MM.1S (cell line): ENCODE measurements at regions not wholly inside any gene's neighbourhood (a gene's known extent, or its start where the extent isn't known, plus 50 kb on each side); places are given as distances from the start of the nearest gene placed in this dataset.
A peak's percentile ranks its signal among the peaks of the same experiment; 100 is the strongest.

Experiments used
- DNase-seq: peaks from one replicate; pipeline ENCODE4 v3.0.0-alpha.2; 2015
- H2AFZ ChIP-seq: fragments of 300-600 bp; sonication (generic); 2 replicates; pipeline ENCODE4 v1.6.0; 2016; ENCODE audit warnings: antibody characterized with exemption, low read length
- H3F3A ChIP-seq: fragments of 300-600 bp; sonication (generic); 2 replicates; pipeline ENCODE4 v1.6.1; 2016; ENCODE audit warnings: mild to moderate bottlenecking, antibody characterized with exemption, low read length, moderate library complexity, mixed read lengths; ENCODE audit not compliant: insufficient read depth
- H3K27ac ChIP-seq: fragments of 300-600 bp; sonication (generic); 2 replicates; pipeline ENCODE4 v1.5.1; 2016; ENCODE audit warnings: mild to moderate bottlenecking, low read length
- H3K27me3 ChIP-seq: fragments of 300-600 bp; sonication (generic); replicated peaks from 2 replicates; pipeline ENCODE4 v1.6.0; 2016; ENCODE audit warnings: low read length; ENCODE audit not compliant: insufficient read depth
- H3K36me3 ChIP-seq: fragments of 300-600 bp; sonication (generic); replicated peaks from 2 replicates; pipeline ENCODE4 v1.6.1; 2016; ENCODE audit warnings: mild to moderate bottlenecking, low read length, mixed read lengths; ENCODE audit not compliant: insufficient read depth
- H3K4me1 ChIP-seq: fragments of 300-600 bp; sonication (generic); 2 replicates; pipeline ENCODE4 v1.6.1; 2016; ENCODE audit warnings: low read length, mixed read lengths
- H3K4me2 ChIP-seq: fragments of 300-600 bp; sonication (generic); 2 replicates; pipeline ENCODE4 v1.6.0; 2016; ENCODE audit warnings: low read depth, low read length
- H3K4me3 ChIP-seq: fragments of 300-600 bp; sonication (generic); 2 replicates; pipeline ENCODE4 v1.5.1; 2016; ENCODE audit warnings: low read length, mixed read lengths
- H3K79me2 ChIP-seq: fragments of 300-600 bp; sonication (generic); 2 replicates; pipeline ENCODE4 v1.6.1; 2016; ENCODE audit warnings: mixed run types, low read length, mixed read lengths
- H3K9ac ChIP-seq: fragments of 300-600 bp; sonication (generic); 2 replicates; pipeline ENCODE4 v1.6.1; 2016; ENCODE audit warnings: low read length, mixed read lengths
- H3K9me2 ChIP-seq: fragments of 300-600 bp; sonication (generic); replicated peaks from 2 replicates; pipeline ENCODE4 v1.6.1; 2016; ENCODE audit warnings: mild to moderate bottlenecking, low read length, mixed read lengths; ENCODE audit not compliant: insufficient read depth
- H3K9me3 ChIP-seq: fragments of 300-600 bp; sonication (generic); replicated peaks from 2 replicates; pipeline ENCODE4 v1.6.1; 2016; ENCODE audit warnings: mild to moderate bottlenecking, low read length, mixed read lengths; ENCODE audit not compliant: insufficient read depth
- H4K20me1 ChIP-seq: fragments of 300-600 bp; sonication (generic); 2 replicates; pipeline ENCODE4 v1.6.1; 2016; ENCODE audit warnings: mild to moderate bottlenecking, low read length, moderate library complexity, mixed read lengths; ENCODE audit not compliant: insufficient read depth
- EZH2 ChIP-seq: fragments of 300-600 bp; sonication (generic); optimal IDR thresholded peaks from 2 replicates; pipeline ENCODE3; 2017; ENCODE audit warnings: low read depth, mild to moderate bottlenecking, antibody characterized with exemption, low read length, mixed read lengths
- EZH2phosphoT487 ChIP-seq: fragments of 300-600 bp; sonication (generic); IDR thresholded peaks from 2 replicates; pipeline ENCODE4 v1.6.1; 2018; ENCODE audit warnings: antibody characterized with exemption, low read length
- TF ChIP-seq, protein P1 (sequence below): fragments of 300-600 bp; sonication (generic); IDR thresholded peaks from 2 replicates; pipeline ENCODE4 v1.5.1; 2016; ENCODE audit warnings: antibody characterized with exemption, low read length, mixed read lengths

DNA sequence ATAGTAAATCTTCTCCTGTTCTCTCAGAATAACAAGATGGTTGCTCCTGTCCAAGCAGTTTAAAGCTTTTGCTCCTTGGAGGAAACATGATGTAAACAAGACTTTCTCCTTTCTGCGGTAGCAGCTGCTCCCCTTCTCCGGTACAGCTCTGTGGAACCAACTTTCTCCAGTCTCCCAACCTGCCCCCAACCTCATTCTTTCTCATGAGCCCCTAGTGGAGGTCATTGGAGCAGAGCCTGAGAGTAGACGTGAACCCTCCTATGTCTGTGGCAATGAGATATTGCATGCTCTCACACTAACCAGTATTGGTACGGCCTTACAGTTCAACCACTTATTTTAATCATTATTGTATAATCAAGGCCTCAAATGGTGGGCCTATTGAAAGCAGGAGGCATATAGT lies 483.8 kb upstream of the CDH10 start:
- Histone ChIP-seq H3K9ac (no peak overlapping the region), H3K27ac (no peak overlapping the region), H4K20me1 (no peaks in the 10 kb centered on the region), H3K9me2 (no peaks in the 10 kb centered on the region), H3K79me2 (no peaks in the 10 kb centered on the region), H3K36me3 (no peaks in the 10 kb centered on the region), H3F3A (no peaks in the 10 kb centered on the region), H3K4me1 (no peaks in the 10 kb centered on the region), H3K4me3 (no peak overlapping the region), H3K9me3 (no peaks in the 10 kb centered on the region), H3K27me3 (no peaks in the 10 kb centered on the region), H2AFZ (no peak overlapping the region), H3K4me2 (no peak overlapping the region)
- TF ChIP-seq, protein P1, sequence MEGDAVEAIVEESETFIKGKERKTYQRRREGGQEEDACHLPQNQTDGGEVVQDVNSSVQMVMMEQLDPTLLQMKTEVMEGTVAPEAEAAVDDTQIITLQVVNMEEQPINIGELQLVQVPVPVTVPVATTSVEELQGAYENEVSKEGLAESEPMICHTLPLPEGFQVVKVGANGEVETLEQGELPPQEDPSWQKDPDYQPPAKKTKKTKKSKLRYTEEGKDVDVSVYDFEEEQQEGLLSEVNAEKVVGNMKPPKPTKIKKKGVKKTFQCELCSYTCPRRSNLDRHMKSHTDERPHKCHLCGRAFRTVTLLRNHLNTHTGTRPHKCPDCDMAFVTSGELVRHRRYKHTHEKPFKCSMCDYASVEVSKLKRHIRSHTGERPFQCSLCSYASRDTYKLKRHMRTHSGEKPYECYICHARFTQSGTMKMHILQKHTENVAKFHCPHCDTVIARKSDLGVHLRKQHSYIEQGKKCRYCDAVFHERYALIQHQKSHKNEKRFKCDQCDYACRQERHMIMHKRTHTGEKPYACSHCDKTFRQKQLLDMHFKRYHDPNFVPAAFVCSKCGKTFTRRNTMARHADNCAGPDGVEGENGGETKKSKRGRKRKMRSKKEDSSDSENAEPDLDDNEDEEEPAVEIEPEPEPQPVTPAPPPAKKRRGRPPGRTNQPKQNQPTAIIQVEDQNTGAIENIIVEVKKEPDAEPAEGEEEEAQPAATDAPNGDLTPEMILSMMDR, result no peak
- TF ChIP-seq EZH2, result no peak
- no peak for TF ChIP-seq EZH2phosphoT487
- no peak for DNase-seq

DNA sequence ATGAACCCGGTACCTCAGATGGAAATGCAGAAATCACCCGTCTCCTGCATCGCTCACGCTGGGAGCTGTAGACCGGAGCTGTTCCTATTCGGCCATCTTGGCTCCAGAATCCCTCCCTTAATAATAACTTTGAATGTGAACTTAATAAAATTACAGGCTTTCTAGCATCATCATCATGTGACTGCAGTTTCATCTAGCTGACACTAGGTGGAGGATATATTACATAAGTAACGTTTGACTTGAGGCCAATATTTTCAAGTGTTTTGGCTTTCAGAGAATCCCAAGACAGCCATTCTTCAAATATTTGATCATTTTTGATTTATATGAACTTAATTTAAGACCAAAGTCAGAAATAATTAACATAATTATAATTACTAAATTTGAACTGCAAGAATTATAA lies 474.9 kb upstream of the CDH10 start:
- Histone ChIP-seq H3F3A (no peaks in the 10 kb centered on the region), H2AFZ (no peak overlapping the region), H3K9me3 (no peaks in the 10 kb centered on the region), H4K20me1 (no peaks in the 10 kb centered on the region), H3K79me2 (no peaks in the 10 kb centered on the region), H3K27me3 (no peaks in the 10 kb centered on the region), H3K9ac (no peak overlapping the region), H3K4me3 (no peak overlapping the region), H3K9me2 (no peaks in the 10 kb centered on the region), H3K36me3 (no peaks in the 10 kb centered on the region), H3K4me1 (no peaks in the 10 kb centered on the region), H3K4me2 (no peak overlapping the region), H3K27ac (no peak overlapping the region)
- DNase-seq, result peak; percentile 24
- TF ChIP-seq, protein P1, result peak; percentile 29
- TF ChIP-seq EZH2, result no peak
- no peak for TF ChIP-seq EZH2phosphoT487

DNA sequence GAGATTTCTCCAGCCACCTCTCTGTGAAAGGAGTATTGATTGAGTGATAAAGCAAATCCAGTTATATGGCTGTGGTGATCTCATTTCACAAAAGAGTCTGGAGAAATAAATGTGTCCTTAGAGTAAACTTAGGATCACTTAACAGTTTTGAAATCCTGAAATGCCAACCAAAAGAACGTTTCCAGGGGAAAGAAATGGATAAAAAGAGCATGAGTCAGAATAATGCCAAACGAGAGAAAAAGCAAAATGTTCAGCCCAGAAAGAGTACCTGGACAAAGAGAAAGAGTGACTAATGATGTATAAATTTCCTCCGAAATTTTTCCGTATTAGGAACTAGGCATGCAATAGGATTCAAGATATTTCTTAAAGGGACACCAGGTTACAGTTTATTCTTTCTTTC lies 463.1 kb upstream of the CDH10 start:
- Histone ChIP-seq H3K36me3 (no peaks in the 10 kb centered on the region), H3F3A (no peaks in the 10 kb centered on the region), H3K4me2 (no peak overlapping the region), H3K27me3 (no peaks in the 10 kb centered on the region), H3K9ac (no peak overlapping the region), H3K4me1 (no peaks in the 10 kb centered on the region), H3K9me2 (no peaks in the 10 kb centered on the region), H3K79me2 (no peaks in the 10 kb centered on the region), H4K20me1 (no peaks in the 10 kb centered on the region), H3K27ac (no peak overlapping the region), H3K9me3 (no peaks in the 10 kb centered on the region), H2AFZ (no peak overlapping the region), H3K4me3 (no peak overlapping the region)
- TF ChIP-seq, protein P1, result no peak
- no peak for TF ChIP-seq EZH2
- no peak for TF ChIP-seq EZH2phosphoT487
- DNase-seq, result no peak
